ENCODE measurements at regions not wholly inside any gene's neighbourhood (a gene's known extent, or its start where the extent isn't known, plus 50 kb on each side); places are given as distances from the start of the nearest gene placed in this dataset.

- TF ChIP-seq CTCF (conservative IDR thresholded peaks at IDR 0.05) (no peak), ZFX (IDR thresholded peaks at IDR 0.05) (no peak)
Measured at GRCh38 chr1:224846119-224846907, 83.2 kb upstream of the DNAH14 start.

All from C4-2B (cell line).